A549 (cell line): ENCODE measurements at regions not wholly inside any gene's neighbourhood (a gene's known extent, or its start where the extent isn't known, plus 50 kb on each side); places are given as distances from the start of the nearest gene placed in this dataset.

ENCODE experiments used
- CTCF ChIP-seq: fragments of >200 bp; sonication (Bioruptor Twin); formaldehyde crosslinking; IDR thresholded peaks from 3 replicates; pipeline ENCODE4 v1.5.1; 2016
- EP300 ChIP-seq, 2 experiments: fragments of >200 bp; sonication (Bioruptor Twin); formaldehyde crosslinking; IDR thresholded peaks; 2 replicates in 1 of 2; 3 replicates in 1 of 2; pipeline ENCODE4 v1.6.1; 2016 to 2017
- HOXA7 ChIP-seq: fragments of 250-450 bp; sonication (Bioruptor Pico); IDR thresholded peaks from 2 replicates; pipeline ENCODE4 v1.5.0; 2020; ENCODE audit warnings: mild to moderate bottlenecking, moderate library complexity
- NR3C1 ChIP-seq: fragments of >200 bp; sonication (Bioruptor Twin); formaldehyde crosslinking; IDR thresholded peaks from 3 replicates; pipeline ENCODE4 v1.6.1; 2017
- POLR2A ChIP-seq: IDR thresholded peaks from 2 replicates; pipeline ENCODE4 v1.6.1; 2012; ENCODE audit warnings: mild to moderate bottlenecking, low read length
- RAD21 ChIP-seq, 2 experiments: fragments of >200 bp in 1 of 2; sonication (Bioruptor Twin) in 1 of 2; formaldehyde crosslinking in 1 of 2; IDR thresholded peaks in 1 of 2; conservative IDR thresholded peaks in 1 of 2; 2 replicates in 1 of 2; 3 replicates in 1 of 2; pipeline ENCODE4 v1.6.1; 2012 to 2018; ENCODE audit warnings: inconsistent platforms in 1 of 2

GRCh38 chr2:180075870-180076269 is 68.8 kb upstream of the CWC22 start:
- TF ChIP-seq CTCF: no peak
- no peak for TF ChIP-seq EP300 (IDR thresholded peaks at IDR 0.05)
- TF ChIP-seq RAD21 (conservative IDR thresholded peaks at IDR 0.05 in 1 of 2, IDR thresholded peaks at IDR 0.05 in 1 of 2): no peak
- TF ChIP-seq POLR2A: no peak
- TF ChIP-seq HOXA7 (CRISPR knock-in tag): no peak
- no peak for TF ChIP-seq NR3C1
